Astrocyte (in vitro differentiated cells and primary cell): ENCODE measurements at regions not wholly inside any gene's neighbourhood (a gene's known extent, or its start where the extent isn't known, plus 50 kb on each side); places are given as distances from the start of the nearest gene placed in this dataset.

Experiments used
- DNase-seq: peaks from one replicate; pipeline ENCODE4 v3.0.0-alpha.2; 2010; ENCODE audit warnings: low read depth
- FAIRE-seq: peaks from 2 replicates; lab custom pipeline; 2011; peaks lifted over from hg19 to GRCh38; lab: Jason Lieb, UNC
- H2AFZ ChIP-seq: 2 replicates; pipeline ENCODE4 v1.6.0; 2012; ENCODE audit warnings: low read depth, low read length, inconsistent platforms
- H3K27ac ChIP-seq: 2 replicates; pipeline ENCODE4 v1.5.1; 2011; ENCODE audit warnings: low read depth, low read length, inconsistent platforms
- H3K27me3 ChIP-seq: 2 replicates; pipeline ENCODE4 v1.6.0; 2011; ENCODE audit warnings: low read length, inconsistent platforms; ENCODE audit not compliant: insufficient read depth
- H3K36me3 ChIP-seq: 2 replicates; pipeline ENCODE4 v1.5.1; 2011; ENCODE audit warnings: low read length, inconsistent platforms; ENCODE audit not compliant: insufficient read depth
- H3K4me1 ChIP-seq: 2 replicates; pipeline ENCODE4 v1.5.1; 2011; ENCODE audit warnings: low read length, inconsistent platforms; ENCODE audit not compliant: insufficient read depth
- H3K4me2 ChIP-seq: 2 replicates; pipeline ENCODE4 v1.6.0; 2012; ENCODE audit warnings: low read length, inconsistent platforms
- H3K4me3 ChIP-seq: 2 replicates; pipeline ENCODE4 v1.5.1; 2011; ENCODE audit warnings: low read depth, mild to moderate bottlenecking, low read length, inconsistent platforms; ENCODE audit not compliant: insufficient read depth
- H3K79me2 ChIP-seq: 2 replicates; pipeline ENCODE4 v1.6.0; 2012; ENCODE audit warnings: mild to moderate bottlenecking, low read length, inconsistent platforms; ENCODE audit not compliant: insufficient read depth
- H3K9ac ChIP-seq: 2 replicates; pipeline ENCODE4 v1.6.0; 2012; ENCODE audit warnings: mild to moderate bottlenecking, low read length, inconsistent platforms
- H3K9me3 ChIP-seq: 2 replicates; pipeline ENCODE4 v1.5.1; 2012; ENCODE audit warnings: low read depth, mild to moderate bottlenecking, low read length, inconsistent platforms; ENCODE audit not compliant: insufficient read depth
- H4K20me1 ChIP-seq: 2 replicates; pipeline ENCODE4 v1.6.0; 2012; ENCODE audit warnings: low read length, inconsistent platforms; ENCODE audit not compliant: insufficient read depth
- H3K27ac Mint-ChIP-seq: one replicate; pipeline ENCODE4 v1.8.0; 2021; ENCODE audit warnings: mild to moderate bottlenecking, mixed read lengths; ENCODE audit not compliant: unreplicated experiment
- H3K27me3 Mint-ChIP-seq: one replicate; pipeline ENCODE4 v1.8.0; 2021; ENCODE audit warnings: low read depth, mixed read lengths; ENCODE audit not compliant: unreplicated experiment
- H3K36me3 Mint-ChIP-seq: one replicate; pipeline ENCODE4 v1.8.0; 2021; ENCODE audit warnings: low read depth, mixed read lengths; ENCODE audit not compliant: unreplicated experiment
- H3K4me1 Mint-ChIP-seq: one replicate; pipeline ENCODE4 v1.8.0; 2021; ENCODE audit warnings: low read depth, mixed read lengths; ENCODE audit not compliant: unreplicated experiment
- H3K4me3 Mint-ChIP-seq: one replicate; pipeline ENCODE4 v1.8.0; 2021; ENCODE audit warnings: mild to moderate bottlenecking, moderate library complexity, mixed read lengths; ENCODE audit not compliant: unreplicated experiment
- H3K9me3 Mint-ChIP-seq: one replicate; pipeline ENCODE4 v1.8.0; 2021; ENCODE audit warnings: mild to moderate bottlenecking, mixed read lengths; ENCODE audit not compliant: unreplicated experiment
- CTCF ChIP-seq: IDR thresholded peaks from 2 replicates; pipeline ENCODE4 v1.5.1; 2011; ENCODE audit warnings: low read depth, mild to moderate bottlenecking, inconsistent platforms, low read length, moderate library complexity; ENCODE audit not compliant: insufficient read depth
- EZH2 ChIP-seq: IDR thresholded peaks from 2 replicates; pipeline ENCODE4 v1.6.1; 2012; ENCODE audit warnings: mild to moderate bottlenecking, low read length, inconsistent platforms; ENCODE audit not compliant: insufficient read depth

GRCh38 chr9:27671636-27672035 is 98.4 kb upstream of the C9orf72 start:
- H4K20me1 ChIP-seq: no peaks in the 10 kb centered on the region
- TF ChIP-seq EZH2 (no peak), CTCF (no peak)
- H3K4me1 ChIP-seq: no peaks in the 10 kb centered on the region
- no peak overlapping the region for H3K27ac Mint-ChIP-seq
- H3K9ac ChIP-seq: no peak overlapping the region
- H3K9me3 ChIP-seq: no peaks in the 10 kb centered on the region
- no peak overlapping the region for H3K4me2 ChIP-seq
- peaks cover 4% of the 10 kb centered on the region for H3K4me1 Mint-ChIP-seq
- H3K36me3 Mint-ChIP-seq: no peaks in the 10 kb centered on the region
- no peaks in the 10 kb centered on the region for H3K36me3 ChIP-seq
- no peaks in the 10 kb centered on the region for H3K79me2 ChIP-seq
- H3K27me3 Mint-ChIP-seq: peaks cover 2% of the 10 kb centered on the region
- no peak overlapping the region for H3K4me3 Mint-ChIP-seq
- H3K4me3 ChIP-seq: no peak overlapping the region
- H3K27me3 ChIP-seq: no peaks in the 10 kb centered on the region
- no peak for DNase-seq
- FAIRE-seq: no peak
- no peak overlapping the region for H3K27ac ChIP-seq
- H2AFZ ChIP-seq: no peak overlapping the region
- H3K9me3 Mint-ChIP-seq: no peaks in the 10 kb centered on the region

- H2AFZ ChIP-seq: no peak overlapping the region
- no peaks in the 10 kb centered on the region for H3K36me3 ChIP-seq
- no peak overlapping the region for H3K9ac ChIP-seq
- H3K79me2 ChIP-seq: no peaks in the 10 kb centered on the region
- no peak overlapping the region for H3K4me3 ChIP-seq
- no peaks in the 10 kb centered on the region for H3K27me3 Mint-ChIP-seq
- H3K27ac ChIP-seq: no peak overlapping the region
- H3K9me3 Mint-ChIP-seq: no peaks in the 10 kb centered on the region
- FAIRE-seq: no peak
- H3K36me3 Mint-ChIP-seq: no peaks in the 10 kb centered on the region
- peaks cover 4% of the 10 kb centered on the region for H3K4me1 Mint-ChIP-seq
- no peak overlapping the region for H3K27ac Mint-ChIP-seq
- no peak overlapping the region for H3K4me2 ChIP-seq
- H3K9me3 ChIP-seq: no peaks in the 10 kb centered on the region
- H3K4me1 ChIP-seq: no peaks in the 10 kb centered on the region
- H3K4me3 Mint-ChIP-seq: no peak overlapping the region
- no peaks in the 10 kb centered on the region for H3K27me3 ChIP-seq
- no peak for TF ChIP-seq CTCF
- no peak for TF ChIP-seq EZH2
- H4K20me1 ChIP-seq: no peaks in the 10 kb centered on the region
- no peak for DNase-seq
Observed at GRCh38 chr9:27672718-27673117, 99.4 kb upstream of the C9orf72 start.

- Histone ChIP-seq H3K4me2 (no peak overlapping the region), H3K4me3 (no peak overlapping the region), H3K79me2 (no peaks in the 10 kb centered on the region), H4K20me1 (no peaks in the 10 kb centered on the region), H3K9ac (no peak overlapping the region), H2AFZ (no peak overlapping the region), H3K9me3 (no peaks in the 10 kb centered on the region), H3K36me3 (no peaks in the 10 kb centered on the region), H3K27me3 (no peaks in the 10 kb centered on the region), H3K27ac (no peak overlapping the region), H3K4me1 (no peaks in the 10 kb centered on the region)
- FAIRE-seq: no peak
- Mint-ChIP-seq H3K4me1 (peaks cover 4% of the 10 kb centered on the region), H3K4me3 (no peak overlapping the region), H3K27me3 (no peaks in the 10 kb centered on the region), H3K9me3 (no peaks in the 10 kb centered on the region), H3K27ac (no peak overlapping the region), H3K36me3 (no peaks in the 10 kb centered on the region)
- no peak for TF ChIP-seq CTCF
- no peak for TF ChIP-seq EZH2
- DNase-seq: no peak
Observed at GRCh38 chr9:27673641-27674040, 100.4 kb upstream of the C9orf72 start.
